Glutamatergic neuron (in vitro differentiated cells): ENCODE measurements at regions not wholly inside any gene's neighbourhood (a gene's known extent, or its start where the extent isn't known, plus 50 kb on each side); places are given as distances from the start of the nearest gene placed in this dataset.
A peak's percentile ranks its signal among the peaks of the same experiment; 100 is the strongest.

Experiments used
- DNase-seq: peaks from one replicate; pipeline ENCODE4 v3.0.0; 2022
- H3K27ac Mint-ChIP-seq: one replicate; pipeline ENCODE4 v1.8.0; 2020; ENCODE audit warnings: mild to moderate bottlenecking, mixed read lengths, inconsistent platforms; ENCODE audit not compliant: unreplicated experiment
- H3K27me3 Mint-ChIP-seq: one replicate; pipeline ENCODE4 v1.8.0; 2020; ENCODE audit warnings: mild to moderate bottlenecking, moderate library complexity, mixed read lengths, inconsistent platforms; ENCODE audit not compliant: unreplicated experiment
- H3K36me3 Mint-ChIP-seq: one replicate; pipeline ENCODE4 v1.8.0; 2020; ENCODE audit warnings: mild to moderate bottlenecking, mixed read lengths, inconsistent platforms; ENCODE audit not compliant: unreplicated experiment
- H3K4me1 Mint-ChIP-seq: one replicate; pipeline ENCODE4 v1.8.0; 2020; ENCODE audit warnings: mild to moderate bottlenecking, low read depth, mixed read lengths, inconsistent platforms; ENCODE audit not compliant: unreplicated experiment
- H3K4me3 Mint-ChIP-seq: one replicate; pipeline ENCODE4 v1.8.0; 2020; ENCODE audit warnings: mild to moderate bottlenecking, mixed read lengths, inconsistent platforms; ENCODE audit not compliant: unreplicated experiment
- H3K9me3 Mint-ChIP-seq: one replicate; pipeline ENCODE4 v1.8.0; 2020; ENCODE audit warnings: mild to moderate bottlenecking, moderate library complexity, mixed read lengths, inconsistent platforms; ENCODE audit not compliant: unreplicated experiment
- CTCF ChIP-seq: fragments of 200-600 bp; sonication (generic); IDR thresholded peaks from one replicate; pipeline ENCODE4 v1.5.0; 2021; ENCODE audit not compliant: partially characterized antibody, unreplicated experiment

- TF ChIP-seq CTCF, result no peak
- Mint-ChIP-seq H3K36me3 (no peaks in the 10 kb centered on the region), H3K27me3 (no peaks in the 10 kb centered on the region), H3K27ac (no peak overlapping the region), H3K4me3 (no peak overlapping the region), H3K4me1 (no peaks in the 10 kb centered on the region), H3K9me3 (no peaks in the 10 kb centered on the region)
- DNase-seq, result no peak
Observed at GRCh38 chr2:18891600-18892345, 302.4 kb upstream of the NT5C1B start.

- Mint-ChIP-seq H3K4me3 (no peak overlapping the region), H3K4me1 (no peaks in the 10 kb centered on the region), H3K27me3 (no peaks in the 10 kb centered on the region), H3K36me3 (no peaks in the 10 kb centered on the region), H3K27ac (no peak overlapping the region), H3K9me3 (no peaks in the 10 kb centered on the region)
- TF ChIP-seq CTCF, result no peak
- no peak for DNase-seq
Observed at GRCh38 chr2:18889565-18890332, 300.4 kb upstream of the NT5C1B start.

GRCh38 chr2:18885457-18885856 lies 296.1 kb upstream of the NT5C1B start:
- H3K27me3 Mint-ChIP-seq, result peaks cover 1% of the 10 kb centered on the region
- no peaks in the 10 kb centered on the region for H3K4me1 Mint-ChIP-seq
- DNase-seq, result no peak
- no peak overlapping the region for H3K4me3 Mint-ChIP-seq
- no peaks in the 10 kb centered on the region for H3K9me3 Mint-ChIP-seq
- no peak overlapping the region for H3K27ac Mint-ChIP-seq
- TF ChIP-seq CTCF, result no peak
- H3K36me3 Mint-ChIP-seq, result no peaks in the 10 kb centered on the region

- H3K9me3 Mint-ChIP-seq, result no peaks in the 10 kb centered on the region
- DNase-seq, result no peak
- H3K27ac Mint-ChIP-seq, result no peak overlapping the region
Observed at GRCh38 chr2:18883616-18884456, 294.5 kb upstream of the NT5C1B start.

More at GRCh38 chr2:18883616-18884456, 294.5 kb upstream of the NT5C1B start:
- peak; percentile 18 for TF ChIP-seq CTCF
- Mint-ChIP-seq H3K4me3 (no peak overlapping the region), H3K4me1 (no peaks in the 10 kb centered on the region), H3K36me3 (no peaks in the 10 kb centered on the region), H3K27me3 (peaks cover 1% of the 10 kb centered on the region)
